Tibial nerve (tissue), 4 donors: ENCODE measurements at regions not wholly inside any gene's neighbourhood (a gene's known extent, or its start where the extent isn't known, plus 50 kb on each side); places are given as distances from the start of the nearest gene placed in this dataset.

Experiments
- DNase-seq, 2 donors: peaks; one replicate each; pipeline ENCODE4 v3.0.0-alpha.2; 2019; ENCODE audit warnings: low spot score in 2 of 2
- H3K27ac ChIP-seq, 4 donors: fragments of 200-600 bp; sonication (generic) in 3 of 4; one replicate each; pipeline ENCODE4 v1.5.1; 2017 to 2019; ENCODE audit warnings: mild to moderate bottlenecking in 1 of 4
- H3K27me3 ChIP-seq, 2 donors: fragments of 200-600 bp; sonication (generic) in 1 of 2; one replicate each; pipeline versions ENCODE4 v1.5.1 to v1.6.0; 2017 to 2019
- H3K36me3 ChIP-seq, 3 donors: fragments of 200-600 bp; sonication (generic); one replicate each; pipeline ENCODE4 v1.5.1; 2018 to 2019
- H3K4me1 ChIP-seq, 4 donors: fragments of 200-600 bp; sonication (generic) in 3 of 4; one replicate each; pipeline ENCODE4 v1.5.1; 2017 to 2019
- H3K4me3 ChIP-seq, 4 donors: fragments of 200-600 bp; sonication (generic) in 3 of 4; one replicate each; pipeline ENCODE4 v1.5.1; 2017 to 2019; ENCODE audit warnings: mild to moderate bottlenecking in 1 of 4, moderate library complexity in 1 of 4
- H3K9me3 ChIP-seq, 4 donors: fragments of 200-600 bp; sonication (generic) in 3 of 4; one replicate each; pipeline ENCODE4 v1.5.1; 2017 to 2019
- CTCF ChIP-seq, 5 experiments: fragments of 200-600 bp in 3 of 5; fragments of 450-650 bp in 2 of 5; sonication (generic) in 3 of 5; IDR thresholded peaks; one replicate each; pipeline ENCODE4 v1.5.1; 2016 to 2019; ENCODE audit warnings: antibody characterized with exemption in 5 of 5, mild to moderate bottlenecking in 3 of 5, moderate library complexity in 2 of 5
- EP300 ChIP-seq, 2 donors: sonication (generic); formaldehyde crosslinking; IDR thresholded peaks; one replicate each; pipeline ENCODE4 v1.6.1; 2017; ENCODE audit warnings: antibody characterized with exemption in 2 of 2, mild to moderate bottlenecking in 1 of 2
- POLR2A ChIP-seq, 2 donors: fragments of 450-650 bp; IDR thresholded peaks; one replicate each; pipeline ENCODE4 v1.6.1; 2017; ENCODE audit warnings: antibody characterized with exemption in 2 of 2, mild to moderate bottlenecking in 2 of 2, moderate library complexity in 2 of 2
- WGBS, 2 donors: methylation state at CpG; one replicate each; pipeline ENCODE4 v1.1.5; 2018; 5-methylcytosine and 5-hydroxymethylcytosine counted together

- no peak for DNase-seq
- Histone ChIP-seq H3K27me3 (no peaks in the 10 kb centered on the region), H3K27ac (no peak overlapping the region), H3K9me3 (peaks cover 0 to 6% (median 1%) of the 10 kb centered on the region in 4 donors), H3K4me1 (no peaks in the 10 kb centered on the region), H3K4me3 (no peak overlapping the region), H3K36me3 (no peaks in the 10 kb centered on the region)
- 33 to 36% methylated on average over 7 of the region's 7 CpGs for WGBS, 2 donors
- TF ChIP-seq EP300 (IDR thresholded peaks at IDR 0.05) = no peak
- no peak for TF ChIP-seq CTCF (IDR thresholded peaks at IDR 0.05)
- TF ChIP-seq POLR2A (IDR thresholded peaks at IDR 0.05) = no peak
Measured at GRCh38 chr18:24791751-24792545, 331.5 kb downstream of the HRH4 start.

- no peaks in the 10 kb centered on the region for H3K27me3 ChIP-seq
- 80 to 96% methylated on average over 4 of the region's 4 CpGs for WGBS, 2 donors
- no peaks in the 10 kb centered on the region for H3K4me1 ChIP-seq
- no peak for DNase-seq
- TF ChIP-seq POLR2A (IDR thresholded peaks at IDR 0.05) (no peak), EP300 (IDR thresholded peaks at IDR 0.05) (no peak), CTCF (IDR thresholded peaks at IDR 0.05) (no peak)
- H3K27ac ChIP-seq = no peak overlapping the region
- peaks cover 0 to 6% (median 1%) of the 10 kb centered on the region in 4 donors for H3K9me3 ChIP-seq
- no peak overlapping the region for H3K4me3 ChIP-seq
- H3K36me3 ChIP-seq = no peaks in the 10 kb centered on the region
Measured at GRCh38 chr18:24793742-24794141, 333.3 kb downstream of the HRH4 start.

GRCh38 chr18:24795129-24795528 is 334.7 kb downstream of the HRH4 start:
- DNase-seq = no peak
- H3K9me3 ChIP-seq = no peaks in the 10 kb centered on the region
- TF ChIP-seq EP300 (IDR thresholded peaks at IDR 0.05) (no peak), CTCF (IDR thresholded peaks at IDR 0.05) (no peak), POLR2A (IDR thresholded peaks at IDR 0.05) (no peak)

GRCh38 chr18:24797981-24798380 is 337.5 kb downstream of the HRH4 start:
- no peak for DNase-seq
- no peak overlapping the region for H3K4me3 ChIP-seq
- TF ChIP-seq EP300 (IDR thresholded peaks at IDR 0.05) = no peak
- TF ChIP-seq CTCF (IDR thresholded peaks at IDR 0.05) = no peak
- TF ChIP-seq POLR2A (IDR thresholded peaks at IDR 0.05) = no peak
- H3K36me3 ChIP-seq = no peaks in the 10 kb centered on the region
- no peaks in the 10 kb centered on the region for H3K9me3 ChIP-seq
- no peak overlapping the region for H3K27ac ChIP-seq
- no peaks in the 10 kb centered on the region for H3K4me1 ChIP-seq
- no peaks in the 10 kb centered on the region for H3K27me3 ChIP-seq
- 94 to 95% methylated on average over 3 of the region's 3 CpGs for WGBS, 2 donors

More at GRCh38 chr18:24795129-24795528, 334.7 kb downstream of the HRH4 start:
- Histone ChIP-seq H3K27ac (no peak overlapping the region), H3K4me1 (no peaks in the 10 kb centered on the region), H3K4me3 (no peak overlapping the region), H3K36me3 (no peaks in the 10 kb centered on the region), H3K27me3 (no peaks in the 10 kb centered on the region)
- 94 to 97% methylated on average over 2 of the region's 2 CpGs for WGBS, 2 donors

- no peak for TF ChIP-seq CTCF (IDR thresholded peaks at IDR 0.05)
- no peak for TF ChIP-seq EP300 (IDR thresholded peaks at IDR 0.05)
- no peak for TF ChIP-seq POLR2A (IDR thresholded peaks at IDR 0.05)
- no peaks in the 10 kb centered on the region for H3K9me3 ChIP-seq
- 52 to 70% methylated on average over 1 of the region's 1 CpG for WGBS, 2 donors
- H3K27me3 ChIP-seq = no peaks in the 10 kb centered on the region
- H3K27ac ChIP-seq = no peak overlapping the region
- H3K4me3 ChIP-seq = no peak overlapping the region
- no peak for DNase-seq
- H3K36me3 ChIP-seq = no peaks in the 10 kb centered on the region
- no peaks in the 10 kb centered on the region for H3K4me1 ChIP-seq
Measured at GRCh38 chr18:24799176-24799575, 338.7 kb downstream of the HRH4 start.
